Adrenal gland (tissue), 5 donors: ENCODE measurements at regions not wholly inside any gene's neighbourhood (a gene's known extent, or its start where the extent isn't known, plus 50 kb on each side); places are given as distances from the start of the nearest gene placed in this dataset.

Experiments
- CTCF ChIP-seq, 6 experiments: fragments of 450-650 bp in 4 of 6; fragments of 200-600 bp in 2 of 6; sonication (generic) in 1 of 6; IDR thresholded peaks; 1 replicate in 5 of 6; 2 replicates in 1 of 6; pipeline versions ENCODE4 v1.5.1 to v1.8.0; 2016 to 2021; ENCODE audit warnings: antibody characterized with exemption in 6 of 6, mild to moderate bottlenecking in 2 of 6, moderate library complexity in 1 of 6
- POLR2A ChIP-seq, 2 donors: fragments of 450-650 bp; IDR thresholded peaks; one replicate each; pipeline ENCODE4 v1.6.1; 2017; ENCODE audit warnings: antibody characterized with exemption in 2 of 2, mild to moderate bottlenecking in 2 of 2, moderate library complexity in 1 of 2
- donor health status: DM: no; HTN: no; CAD: no.

GRCh38 chr10:8349610-8350249, 295.2 kb downstream of the GATA3 start:
- TF ChIP-seq CTCF (IDR thresholded peaks at IDR 0.05) (no peak), POLR2A (IDR thresholded peaks at IDR 0.05) (no peak)
